Large intestine (tissue), 3 donors: ENCODE measurements at regions not wholly inside any gene's neighbourhood (a gene's known extent, or its start where the extent isn't known, plus 50 kb on each side); places are given as distances from the start of the nearest gene placed in this dataset.
"Not testable (repeated sequence)": the region's sequence is repeated elsewhere in the genome, so short reads cannot be mapped to it uniquely, and the experiment has no call there.

Source experiments
- DNase-seq, 2 donors: peaks; one replicate each; pipeline versions ENCODE4 v3.0.0 to v3.0.0-alpha.2; 2013
- H3K27ac ChIP-seq: one replicate; pipeline ENCODE4 v1.5.1; 2013; ENCODE audit warnings: low read length
- H3K27me3 ChIP-seq: 2 replicates; pipeline ENCODE4 v1.6.1; 2013; ENCODE audit warnings: low read length; ENCODE audit not compliant: control insufficient read depth, insufficient read depth
- H3K36me3 ChIP-seq: 2 replicates; pipeline ENCODE4 v1.6.1; 2013; ENCODE audit warnings: low read length; ENCODE audit not compliant: control insufficient read depth, insufficient read depth
- H3K4me1 ChIP-seq: one replicate; pipeline ENCODE4 v1.6.1; 2013; ENCODE audit warnings: low read length; ENCODE audit not compliant: control insufficient read depth, insufficient read depth
- H3K4me3 ChIP-seq: one replicate; pipeline ENCODE4 v1.5.1; 2013; ENCODE audit warnings: low read length
- H3K9me3 ChIP-seq: one replicate; pipeline ENCODE4 v1.6.1; 2013; ENCODE audit warnings: mild to moderate bottlenecking, low read depth, low read length, moderate library complexity; ENCODE audit not compliant: control insufficient read depth
- WGBS: methylation state at CpG from one replicate; pipeline ENCODE4 v1.1.5; 2013; ENCODE audit warnings: low lambda C conversion rate; ENCODE audit not compliant: insufficient coverage; 5-methylcytosine and 5-hydroxymethylcytosine counted together

- Histone ChIP-seq H3K9me3 (no peaks in the 10 kb centered on the region), H3K36me3 (no peaks in the 10 kb centered on the region), H3K27me3 (no peaks in the 10 kb centered on the region), H3K4me3 (no peak overlapping the region), H3K4me1 (no peaks in the 10 kb centered on the region), H3K27ac (no peak overlapping the region)
- no peak for DNase-seq
- 100% methylated on average over 1 of the region's 1 CpG for WGBS
Observed at GRCh38 chr12:84047881-84048280, 864.7 kb downstream of the SLC6A15 start.

- DNase-seq, result no peak
- no peaks in the 10 kb centered on the region for H3K36me3 ChIP-seq
- no peaks in the 10 kb centered on the region for H3K9me3 ChIP-seq
- no peaks in the 10 kb centered on the region for H3K4me1 ChIP-seq
- H3K27me3 ChIP-seq, result no peaks in the 10 kb centered on the region
- H3K4me3 ChIP-seq, result no peak overlapping the region
- no CpG with 5 or more reads among the region's 2 CpGs for WGBS
- no peak overlapping the region for H3K27ac ChIP-seq
Observed at GRCh38 chr12:84046859-84047258, 865.7 kb downstream of the SLC6A15 start.

GRCh38 chr12:84043355-84043754, 869.2 kb downstream of the SLC6A15 start:
- no peaks in the 10 kb centered on the region for H3K4me1 ChIP-seq
- no peaks in the 10 kb centered on the region for H3K36me3 ChIP-seq
- no peaks in the 10 kb centered on the region for H3K27me3 ChIP-seq
- no peak overlapping the region for H3K4me3 ChIP-seq
- H3K27ac ChIP-seq, result no peak overlapping the region
- no peaks in the 10 kb centered on the region for H3K9me3 ChIP-seq
- DNase-seq, result no peak
- WGBS, result no CpG with 5 or more reads among the region's 4 CpGs

GRCh38 chr12:84038242-84038641, 874.4 kb downstream of the SLC6A15 start:
- H3K36me3 ChIP-seq, result no peaks in the 10 kb centered on the region
- DNase-seq, result no peak
- peaks cover 3% of the 10 kb centered on the region for H3K9me3 ChIP-seq
- whole genome bisulfite sequencing, result no CpG with 5 or more reads among the region's 9 CpGs
- no peak overlapping the region for H3K27ac ChIP-seq
- no peaks in the 10 kb centered on the region for H3K4me1 ChIP-seq
- H3K4me3 ChIP-seq, result no peak overlapping the region
- no peaks in the 10 kb centered on the region for H3K27me3 ChIP-seq

- no peaks in the 10 kb centered on the region for H3K4me1 ChIP-seq
- no peak for DNase-seq
- no peaks in the 10 kb centered on the region for H3K27me3 ChIP-seq
- H3K27ac ChIP-seq, result no peak overlapping the region
- H3K4me3 ChIP-seq, result no peak overlapping the region
- peaks cover 8% of the 10 kb centered on the region for H3K9me3 ChIP-seq
- 75% methylated on average over 2 of the region's 3 CpGs for WGBS
- H3K36me3 ChIP-seq, result no peaks in the 10 kb centered on the region
Observed at GRCh38 chr12:84036912-84037311, 875.7 kb downstream of the SLC6A15 start.

GRCh38 chr12:84035766-84036165, 876.8 kb downstream of the SLC6A15 start:
- Histone ChIP-seq H3K4me3 (no peak overlapping the region), H3K27me3 (no peaks in the 10 kb centered on the region), H3K4me1 (no peaks in the 10 kb centered on the region), H3K9me3 (peaks cover 12% of the 10 kb centered on the region), H3K36me3 (no peaks in the 10 kb centered on the region), H3K27ac (no peak overlapping the region)
- no peak for DNase-seq
- 69% methylated on average over 3 of the region's 3 CpGs for WGBS

- DNase-seq, result no peak
Observed at GRCh38 chr12:84034871-84035270, 877.7 kb downstream of the SLC6A15 start.

GRCh38 chr12:84033162-84033561, 879.4 kb downstream of the SLC6A15 start:
- WGBS, result no CpG with 5 or more reads among the region's 8 CpGs
- no peaks in the 10 kb centered on the region for H3K36me3 ChIP-seq
- no peaks in the 10 kb centered on the region for H3K27me3 ChIP-seq
- no peaks in the 10 kb centered on the region for H3K4me1 ChIP-seq
- H3K9me3 ChIP-seq, result peaks cover 12% of the 10 kb centered on the region
- no peak overlapping the region for H3K4me3 ChIP-seq
- DNase-seq, result no peak
- H3K27ac ChIP-seq, result no peak overlapping the region

More at GRCh38 chr12:84034871-84035270, 877.7 kb downstream of the SLC6A15 start:
- 0% methylated on average over 1 of the region's 2 CpGs for WGBS
- H3K4me3 ChIP-seq, result no peak overlapping the region
- no peaks in the 10 kb centered on the region for H3K4me1 ChIP-seq
- no peaks in the 10 kb centered on the region for H3K27me3 ChIP-seq
- H3K27ac ChIP-seq, result no peak overlapping the region
- H3K9me3 ChIP-seq, result peaks cover 12% of the 10 kb centered on the region
- H3K36me3 ChIP-seq, result no peaks in the 10 kb centered on the region

GRCh38 chr12:84018556-84019179, 893.9 kb downstream of the SLC6A15 start:
- H3K4me1 ChIP-seq, DNase-seq, H3K36me3 ChIP-seq, H3K27me3 ChIP-seq, H3K4me3 ChIP-seq, H3K27ac ChIP-seq, H3K9me3 ChIP-seq: not testable (repeated sequence)
- no CpG with 5 or more reads among the region's 6 CpGs for WGBS

- no peak overlapping the region for H3K4me3 ChIP-seq
- DNase-seq, result no peak
- no peaks in the 10 kb centered on the region for H3K9me3 ChIP-seq
- no peaks in the 10 kb centered on the region for H3K4me1 ChIP-seq
- no peak overlapping the region for H3K27ac ChIP-seq
- no peaks in the 10 kb centered on the region for H3K36me3 ChIP-seq
- no peaks in the 10 kb centered on the region for H3K27me3 ChIP-seq
Observed at GRCh38 chr12:84016956-84017355, 895.6 kb downstream of the SLC6A15 start.

- Histone ChIP-seq H3K27me3 (no peaks in the 10 kb centered on the region), H3K36me3 (no peaks in the 10 kb centered on the region), H3K4me1 (no peaks in the 10 kb centered on the region), H3K27ac (no peak overlapping the region), H3K4me3 (no peak overlapping the region), H3K9me3 (no peaks in the 10 kb centered on the region)
- DNase-seq, result no peak
Observed at GRCh38 chr12:83997423-83997822, 915.2 kb downstream of the SLC6A15 start.
